Dedifferentiated amniotic fluid mesenchymal stem cell (primary cell): ENCODE measurements at regions not wholly inside any gene's neighbourhood (a gene's known extent, or its start where the extent isn't known, plus 50 kb on each side); places are given as distances from the start of the nearest gene placed in this dataset.
A peak's percentile ranks its signal among the peaks of the same experiment; 100 is the strongest.
"Not testable (repeated sequence)": the region's sequence is repeated elsewhere in the genome, so short reads cannot be mapped to it uniquely, and the experiment has no call there.

Experiments used
- DNase-seq: peaks from one replicate; pipeline ENCODE4 v3.0.0-alpha.2; 2016; ENCODE audit errors: extremely low spot score

DNA sequence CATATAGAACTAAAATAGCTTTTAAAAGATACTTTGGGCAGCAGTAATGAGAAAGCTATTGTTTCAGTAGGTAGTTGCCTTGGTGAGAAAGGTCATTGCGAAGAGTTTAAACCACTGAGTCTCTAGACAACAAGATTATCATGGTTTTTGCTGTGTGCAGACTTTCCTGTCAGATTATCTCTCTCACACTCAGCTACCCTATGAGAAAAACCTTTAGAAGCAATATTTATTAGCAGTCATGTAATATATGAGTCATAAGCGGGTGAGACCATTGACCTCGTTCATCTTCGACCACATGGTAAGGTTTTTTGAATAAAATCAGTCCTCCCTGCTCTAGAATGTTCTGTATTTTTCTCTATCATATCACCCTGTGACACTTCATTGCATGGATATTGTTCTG is 59.9 kb downstream of the GPR65 start:
- no peak for DNase-seq

DNA sequence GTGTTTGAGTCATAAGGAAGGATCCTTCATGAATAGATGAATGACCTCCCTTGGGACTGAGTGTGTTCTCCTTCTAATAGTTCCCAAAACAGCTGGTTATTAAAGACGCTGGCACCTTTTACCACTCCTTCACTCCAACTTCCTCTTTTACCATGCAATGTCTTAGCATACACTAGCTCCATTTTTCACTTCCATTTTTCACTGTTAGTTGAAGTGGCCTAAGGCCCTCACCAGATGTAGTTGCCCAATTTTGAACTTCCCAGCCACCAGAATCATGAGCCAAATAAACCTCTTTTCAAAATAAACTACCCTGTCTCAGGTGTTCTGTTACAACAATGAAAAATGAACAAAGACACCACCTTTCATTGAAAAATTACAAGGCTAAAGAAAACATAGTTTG is 64.7 kb downstream of the GPR65 start:
- no peak for DNase-seq

DNA sequence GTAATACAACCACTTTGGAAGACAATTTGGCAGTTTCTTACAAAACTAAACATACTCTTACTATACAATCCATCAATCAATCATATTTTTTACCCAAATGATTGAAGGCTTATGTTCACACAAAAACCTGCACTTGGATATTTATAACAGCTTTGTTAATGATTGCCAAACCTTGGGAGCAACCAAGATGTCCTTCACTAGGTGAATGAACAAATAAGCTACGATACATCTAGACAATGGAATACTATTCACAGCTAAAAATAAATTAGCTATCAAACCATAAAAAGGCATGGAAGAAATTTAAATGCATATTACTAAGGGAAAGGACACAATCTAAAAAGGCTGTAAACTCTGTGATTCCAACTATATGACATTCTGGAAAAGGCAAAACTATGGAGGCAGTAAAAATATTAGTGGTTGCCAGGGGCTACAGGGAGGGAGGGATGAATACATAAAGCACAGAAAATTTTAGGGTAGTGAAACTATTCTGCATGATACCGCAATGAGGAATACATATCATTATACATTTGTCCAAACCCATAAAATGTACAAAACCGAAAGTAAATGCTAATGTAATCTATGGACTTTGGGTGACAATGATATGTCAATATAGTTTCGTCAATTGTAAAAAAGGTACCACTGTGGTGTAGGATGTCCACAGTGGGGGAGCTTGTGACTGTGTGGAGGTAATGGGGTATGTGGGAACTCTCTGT is 70.5 kb downstream of the GPR65 start:
- no peak for DNase-seq

DNA sequence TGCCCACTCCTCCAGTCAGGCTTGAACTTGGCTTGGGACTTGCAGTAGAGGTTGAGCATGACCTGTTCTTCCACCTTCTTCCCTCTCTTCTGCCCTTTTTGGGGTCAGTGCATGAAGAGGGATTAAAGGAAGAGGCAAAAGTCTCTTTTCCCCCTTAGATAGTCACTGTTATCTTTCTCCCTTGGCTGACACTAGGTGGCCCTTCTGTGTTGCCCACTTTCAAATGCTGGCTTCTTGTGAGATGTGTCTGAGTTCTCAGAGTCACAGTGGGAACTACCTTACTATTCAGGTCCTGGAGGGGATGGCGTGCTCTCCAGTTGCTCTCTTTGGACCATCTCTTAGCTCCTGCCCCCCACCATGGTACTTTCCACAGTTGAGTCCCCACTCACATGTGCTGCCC is 73.6 kb downstream of the GPR65 start:
- DNase-seq: no peak

DNA sequence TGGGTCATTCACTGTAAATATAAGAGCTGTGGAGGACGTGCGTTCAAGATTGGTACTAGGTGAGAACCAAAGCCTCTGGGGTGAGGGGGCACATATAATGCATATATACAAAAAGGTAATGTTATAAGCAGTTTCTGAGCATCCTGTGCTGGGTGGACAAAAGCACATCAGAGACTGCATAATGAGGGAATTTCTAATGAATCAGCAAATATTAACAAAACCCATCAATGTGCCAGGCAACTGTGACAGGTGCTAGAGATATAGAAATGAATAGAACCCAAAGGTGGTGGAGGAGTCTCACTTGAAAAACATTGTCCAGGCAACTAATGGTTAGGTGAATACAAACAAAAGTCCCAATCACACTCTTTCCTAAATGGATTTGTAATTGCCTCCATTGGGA is 74.7 kb downstream of the GPR65 start:
- no peak for DNase-seq

DNA sequence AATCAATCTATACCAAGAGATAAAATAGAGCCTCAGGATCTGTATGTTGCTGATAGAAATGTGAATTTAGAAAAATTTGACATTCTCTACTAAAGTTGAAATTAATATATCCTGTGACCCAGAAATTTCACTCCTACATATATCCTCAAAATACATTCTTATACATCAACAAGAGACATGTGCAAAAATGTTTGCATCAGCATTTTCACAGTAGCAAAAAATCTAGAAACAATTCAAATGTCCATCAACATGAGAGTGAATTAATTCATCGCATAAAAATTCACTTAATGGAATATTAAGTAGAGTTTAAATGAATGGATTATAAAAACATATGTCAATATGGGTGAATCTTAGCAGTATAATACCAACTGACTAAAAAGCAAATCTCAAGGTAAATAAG is 80.8 kb downstream of the GPR65 start:
- no peak for DNase-seq

DNA sequence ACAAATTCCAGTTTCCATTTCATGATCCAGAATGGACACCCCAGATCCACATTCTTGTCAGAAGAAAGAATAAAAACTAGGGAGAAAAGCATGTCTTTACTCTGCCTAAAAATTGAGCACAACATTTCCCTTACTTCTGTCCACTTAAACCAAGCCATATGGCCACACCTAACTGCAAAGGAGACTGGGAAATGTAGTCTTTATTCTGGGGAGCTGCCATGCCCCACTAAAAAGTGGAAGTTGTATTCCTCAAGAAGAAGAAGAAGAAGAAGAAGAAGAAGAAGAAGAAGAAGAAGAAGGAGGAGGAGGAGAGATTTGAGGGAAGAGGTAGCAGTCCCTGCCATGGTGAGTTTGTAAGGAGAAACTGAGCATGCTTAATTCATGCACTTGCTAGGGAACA is 84.5 kb downstream of the GPR65 start:
- DNase-seq: no peak

DNA sequence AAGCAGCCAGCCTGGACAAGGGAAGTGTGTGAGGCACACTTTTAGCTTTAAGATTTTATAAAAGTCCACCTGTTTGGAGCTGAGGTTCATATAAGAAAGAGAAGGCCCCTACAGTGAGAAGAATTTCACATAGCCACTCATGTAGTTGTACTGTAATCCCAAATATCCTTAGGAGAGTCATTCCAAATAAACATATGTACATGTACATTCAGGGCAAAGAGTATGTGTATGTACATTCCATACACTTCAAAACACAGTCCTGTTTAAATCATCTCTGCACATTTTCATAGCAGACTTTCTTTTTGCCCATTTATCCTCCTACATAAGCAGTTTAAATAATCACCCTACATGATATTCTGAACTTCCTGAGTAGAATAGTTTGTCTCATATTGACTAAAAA is 87.6 kb downstream of the GPR65 start:
- no peak for DNase-seq

DNA sequence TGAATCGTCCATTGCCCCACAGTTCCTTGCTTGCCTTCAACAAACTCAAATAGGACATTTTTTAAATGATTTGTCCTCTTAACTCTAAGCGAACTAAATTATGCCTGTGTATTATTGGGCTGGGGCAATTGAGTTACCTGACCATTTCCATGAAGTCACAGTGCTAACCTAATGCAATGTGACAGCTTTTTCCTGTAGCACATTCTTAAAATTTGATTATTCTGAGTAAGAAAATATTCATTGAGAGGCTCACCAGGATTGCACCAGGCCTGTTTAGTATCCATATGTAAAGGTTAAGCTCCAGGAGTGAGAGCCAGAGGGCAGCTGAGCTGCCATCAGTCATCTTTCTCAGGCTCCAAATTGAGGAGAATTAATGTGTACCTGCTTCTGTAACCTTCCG is 90.9 kb downstream of the GPR65 start:
- no peak for DNase-seq

DNA sequence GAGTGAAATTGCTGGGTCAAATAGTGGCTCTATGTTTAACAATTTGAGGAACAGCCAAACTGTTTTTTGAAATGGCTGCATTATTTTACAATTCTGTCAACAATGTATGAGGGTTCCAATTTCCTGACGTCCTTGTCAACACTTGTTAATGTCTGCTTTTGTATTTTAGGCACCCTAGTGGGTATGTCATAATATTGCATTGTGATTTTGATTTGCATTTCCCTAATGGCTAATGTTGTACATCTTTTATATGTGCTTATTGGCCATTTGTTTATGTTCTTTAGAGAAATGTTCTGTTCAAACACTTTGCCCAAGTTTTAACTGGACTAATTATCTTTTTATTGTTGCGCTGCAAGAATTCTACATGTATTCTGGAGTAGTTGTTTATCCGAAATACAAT is 93.2 kb downstream of the GPR65 start:
- no peak for DNase-seq

DNA sequence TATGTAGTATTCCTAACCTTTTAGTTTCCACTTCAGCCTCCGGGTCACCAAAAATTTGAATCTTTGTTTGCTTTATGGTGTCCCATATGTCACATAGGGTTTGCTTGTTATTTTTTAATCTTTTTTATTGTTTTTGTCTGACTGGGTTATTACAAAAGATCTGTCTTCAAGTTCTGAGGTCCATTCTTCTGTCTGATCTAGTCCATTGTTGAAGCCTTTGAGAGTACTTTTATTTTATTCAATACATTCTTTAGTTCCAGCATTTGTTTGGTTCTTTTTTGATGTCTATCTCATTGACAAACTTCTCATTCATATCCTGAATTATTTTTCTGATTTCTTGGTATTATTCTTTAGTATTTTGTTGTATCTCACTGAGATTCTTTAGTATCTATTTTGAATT is 99.8 kb downstream of the GPR65 start:
- no peak for DNase-seq

DNA sequence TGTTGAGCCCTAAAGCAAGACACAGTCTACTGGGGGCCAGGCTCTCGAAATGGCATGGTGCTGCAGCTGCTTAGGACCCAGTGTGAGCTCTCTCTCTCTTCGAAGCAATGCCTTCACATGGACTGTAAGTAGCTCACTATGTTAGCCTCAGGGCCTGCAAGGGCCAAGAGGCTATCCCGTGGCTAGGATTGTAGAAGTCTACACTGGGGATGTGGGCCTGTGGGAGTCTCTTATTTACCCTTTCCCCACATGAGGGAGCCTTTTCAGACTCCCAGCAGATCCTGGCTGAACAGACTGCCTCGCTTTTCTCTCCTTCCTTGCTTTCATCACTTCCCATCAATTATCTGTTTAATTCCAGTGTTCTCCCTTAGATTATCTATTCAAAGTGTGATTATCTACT is 101.4 kb downstream of the GPR65 start:
- no peak for DNase-seq

DNA sequence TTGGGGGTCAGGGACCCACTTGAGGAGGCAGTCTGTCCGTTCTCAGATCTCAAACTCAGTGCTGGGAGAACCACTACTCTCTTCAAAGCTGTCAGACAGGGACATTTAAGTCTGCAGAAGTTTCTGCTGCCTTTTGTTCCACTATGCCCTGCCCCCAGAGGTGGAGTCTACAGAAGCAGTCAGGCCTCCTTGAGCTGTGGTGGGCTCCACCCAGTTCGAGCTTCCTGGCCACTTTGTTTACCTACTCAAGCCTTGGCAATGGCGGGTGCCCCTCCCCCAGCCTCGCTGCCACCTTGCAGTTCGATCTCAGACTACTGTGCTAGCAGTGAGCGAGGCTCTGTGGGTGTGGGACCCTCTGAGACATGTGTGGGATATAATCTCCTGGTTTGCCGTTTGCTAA is 122.7 kb downstream of the GPR65 start:
- not testable (repeated sequence) for DNase-seq

DNA sequence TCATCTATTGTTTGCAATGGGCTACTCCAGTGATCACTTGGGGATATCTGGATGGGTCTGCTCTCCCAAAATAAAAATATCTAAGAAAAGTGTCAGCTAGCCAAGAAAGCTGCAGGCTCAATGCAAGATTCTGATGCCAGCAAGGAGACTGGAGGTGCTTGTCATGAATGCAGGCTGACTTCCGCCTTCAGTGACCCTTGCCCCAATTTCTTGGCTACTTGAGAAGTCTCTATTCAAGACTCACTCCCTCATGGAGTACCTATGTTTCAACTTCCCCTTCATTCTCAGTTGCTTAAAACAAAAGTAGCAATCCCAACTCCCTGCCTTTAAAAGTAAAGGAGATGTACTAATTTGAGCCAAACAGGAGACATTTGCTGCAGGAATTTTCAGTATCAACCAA is 123.9 kb downstream of the GPR65 start:
- DNase-seq: no peak

DNA sequence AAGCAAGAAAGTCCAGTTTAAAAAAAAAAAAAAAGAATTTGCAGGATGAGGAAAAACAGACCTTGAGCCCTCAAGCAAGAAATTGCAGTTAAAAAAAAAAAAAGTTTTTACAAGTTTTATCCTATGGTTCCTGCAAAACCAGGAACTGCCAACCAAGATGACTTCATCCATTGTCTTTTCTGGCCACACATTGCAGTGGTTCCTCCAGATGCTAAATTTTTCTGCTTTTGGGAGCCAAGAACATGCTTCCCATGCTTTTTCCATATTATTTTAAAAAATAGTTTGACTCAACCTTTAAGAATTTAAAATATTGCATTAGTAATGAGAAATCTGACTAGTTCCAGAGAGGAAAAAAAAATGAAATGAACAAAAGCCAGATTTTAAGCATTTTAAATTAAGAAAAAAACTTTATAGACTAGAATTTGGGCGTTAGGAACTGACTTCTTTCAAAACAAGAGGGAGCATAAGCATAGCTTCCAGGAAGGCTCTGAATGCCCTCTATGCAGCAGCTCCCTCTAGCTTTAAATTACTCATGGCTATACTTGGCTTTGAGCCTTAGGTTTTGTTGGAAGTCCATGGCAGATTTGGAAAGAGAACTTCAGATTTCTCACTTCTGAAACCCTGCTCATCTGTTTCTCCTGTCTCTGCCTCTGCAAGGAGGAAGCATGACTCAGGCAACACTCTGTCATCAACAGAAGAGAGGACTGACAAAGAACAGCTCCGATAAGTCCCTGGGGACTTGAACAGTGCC is 124.5 kb downstream of the GPR65 start:
- peak; percentile 20 for DNase-seq

DNA sequence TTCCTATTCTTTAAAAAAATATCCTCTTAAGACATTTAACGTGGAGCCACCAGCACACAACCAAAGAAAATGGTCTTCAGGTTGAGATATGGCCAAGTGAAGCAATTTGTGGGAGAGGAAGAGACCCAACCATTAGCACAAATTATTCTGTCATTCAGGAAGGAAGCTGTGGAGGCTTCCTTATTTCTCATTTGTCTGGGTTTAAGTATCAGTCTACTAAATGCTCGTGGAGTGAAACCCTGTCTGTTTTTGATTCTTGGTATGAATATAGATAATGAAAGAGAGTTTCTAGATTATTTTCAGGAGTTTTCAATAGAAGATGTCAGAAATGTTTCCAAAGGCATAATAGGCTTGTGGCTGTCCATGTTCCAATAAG is 125.1 kb downstream of the GPR65 start:
- no peak for DNase-seq
